ENCODE measurements at regions not wholly inside any gene's neighbourhood (a gene's known extent, or its start where the extent isn't known, plus 50 kb on each side); places are given as distances from the start of the nearest gene placed in this dataset.
"Not testable (repeated sequence)": the region's sequence is repeated elsewhere in the genome, so short reads cannot be mapped to it uniquely, and the experiment has no call there.

GRCh38 chr21:35309316-35309715 is 260.2 kb upstream of the RUNX1 start:
- DNase-seq (ENCODE audit: low read depth) = no peak

DNA sequence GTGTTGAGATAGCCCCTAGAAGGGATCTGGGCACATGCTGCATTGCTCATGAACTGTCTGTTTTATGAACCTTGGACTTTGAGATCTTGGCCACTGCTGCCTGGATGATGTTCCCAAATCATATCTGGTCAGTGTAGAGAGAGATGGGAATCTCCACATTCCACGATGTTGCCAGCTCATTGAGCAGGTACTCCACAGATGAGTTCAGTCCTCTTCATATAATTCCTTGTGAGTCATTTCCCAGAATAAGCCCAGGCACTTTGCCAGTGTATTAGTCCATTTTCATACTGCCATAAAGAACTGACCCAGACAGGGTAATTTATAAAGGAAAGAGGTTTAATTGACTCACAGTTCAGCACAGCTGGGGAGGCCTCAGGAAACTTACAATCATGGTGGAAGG is 254.0 kb upstream of the RUNX1 start:
- DNase-seq (ENCODE audit: low read depth) = peak; percentile 81

GRCh38 chr21:35298757-35299156 is 249.7 kb upstream of the RUNX1 start:
- no peak for DNase-seq (ENCODE audit: low read depth)

DNA sequence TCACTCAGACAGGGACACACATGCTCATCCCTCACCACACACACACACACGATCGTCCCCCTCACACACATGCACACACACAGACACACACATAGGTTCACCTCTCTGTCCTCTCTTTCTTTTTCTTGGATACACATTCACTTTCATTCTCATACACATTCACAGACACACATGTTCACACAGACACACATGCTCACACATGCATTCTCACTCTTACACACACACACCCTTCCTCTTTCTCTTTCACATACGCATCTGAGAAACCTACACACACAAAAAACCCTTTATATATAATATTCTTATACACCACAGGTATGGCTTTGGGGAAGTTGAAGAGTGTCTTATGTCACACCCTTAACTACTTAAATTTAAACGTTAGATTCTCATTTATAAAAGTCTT is 248.6 kb upstream of the RUNX1 start:
- DNase-seq (ENCODE audit: low read depth) = no peak

DNA sequence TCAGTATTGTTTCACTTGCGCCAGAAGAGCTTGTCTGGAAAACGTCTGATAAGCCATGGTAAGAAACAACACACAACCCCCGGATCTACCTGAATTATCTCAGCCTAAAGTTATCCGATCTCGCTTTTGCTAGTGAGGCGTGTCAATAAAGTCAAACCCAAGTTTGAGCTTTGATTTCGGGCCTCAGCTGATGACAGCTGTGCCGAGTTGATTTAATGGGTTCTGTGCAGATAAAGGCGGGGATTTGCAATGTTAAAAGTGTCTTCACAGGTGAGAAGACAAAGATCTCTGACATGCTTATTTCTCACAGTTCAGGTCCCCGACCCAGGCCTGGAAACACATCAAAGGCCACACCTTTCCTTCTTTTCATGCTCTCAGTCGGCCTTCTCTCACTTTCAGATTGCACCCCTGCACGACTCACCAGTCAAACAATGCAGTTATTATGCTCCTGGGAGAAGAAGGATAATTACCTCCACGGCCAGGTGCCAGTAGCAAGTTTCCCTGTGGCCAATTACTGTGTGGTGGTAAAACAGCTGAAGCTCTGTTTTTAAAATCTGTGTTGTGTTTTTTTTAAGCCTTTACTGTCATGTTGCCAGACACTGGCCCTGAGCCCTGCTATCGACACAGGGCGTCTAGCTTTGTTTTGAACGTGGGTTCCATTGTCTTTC is 245.3 kb upstream of the RUNX1 start:
- DNase-seq (ENCODE audit: low read depth) = no peak

GRCh38 chr21:35291973-35292627 is 243.0 kb upstream of the RUNX1 start:
- DNase-seq (ENCODE audit: low read depth) = peak; percentile 32

DNA sequence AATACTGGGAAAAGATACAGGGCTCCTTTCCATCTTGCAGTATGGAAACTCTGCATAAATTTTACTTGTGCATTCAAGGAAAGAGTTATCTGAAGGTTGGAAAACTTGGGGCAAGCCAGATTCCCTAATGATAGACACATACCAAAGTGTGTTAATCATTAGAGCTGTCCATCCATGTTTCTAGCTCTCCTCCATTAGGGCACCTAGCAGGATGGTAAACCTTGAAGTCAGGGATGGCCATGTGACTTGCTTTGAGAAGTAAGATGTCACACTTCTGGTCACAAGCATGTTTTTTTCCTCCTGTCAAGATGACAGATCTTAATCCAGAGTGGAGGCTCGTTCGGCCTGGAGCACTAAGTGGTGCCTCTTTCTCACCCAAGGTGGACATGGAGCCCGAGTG is 241.9 kb upstream of the RUNX1 start:
- DNase-seq (ENCODE audit: low read depth) = no peak

DNA sequence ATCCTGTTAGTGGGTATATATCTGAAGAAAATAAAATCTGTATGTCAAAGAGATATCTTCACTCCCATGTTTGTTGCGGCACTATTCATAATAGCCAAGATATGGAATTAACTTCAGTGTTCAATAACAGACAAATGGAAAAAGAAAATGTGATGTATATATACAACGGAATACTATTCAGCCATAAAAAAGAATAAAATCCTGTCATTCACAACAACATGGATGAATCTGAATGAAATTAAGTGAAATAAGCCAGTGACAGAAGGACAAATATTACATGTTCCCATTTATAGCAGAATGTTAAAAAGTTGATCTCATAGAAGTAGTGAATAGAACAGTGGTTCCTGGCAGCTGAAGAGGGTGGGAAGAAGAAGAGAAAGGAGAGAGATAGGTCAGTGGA is 239.1 kb upstream of the RUNX1 start:
- DNase-seq (ENCODE audit: low read depth) = no peak

- peak; percentile 41 for DNase-seq (ENCODE audit: low read depth)
These were observed 235.1 kb upstream of the RUNX1 start for GRCh38 chr21:35284199-35284598.

GRCh38 chr21:35282944-35283343 is 233.8 kb upstream of the RUNX1 start:
- no peak for DNase-seq (ENCODE audit: low read depth)

GRCh38 chr21:35281956-35282355 is 232.9 kb upstream of the RUNX1 start:
- DNase-seq (ENCODE audit: low read depth) = no peak

GRCh38 chr21:35280231-35280630 is 231.1 kb upstream of the RUNX1 start:
- no peak for DNase-seq (ENCODE audit: low read depth)

- no peak for DNase-seq (ENCODE audit: low read depth)
These were observed 226.7 kb upstream of the RUNX1 start for GRCh38 chr21:35275776-35276175.

DNA sequence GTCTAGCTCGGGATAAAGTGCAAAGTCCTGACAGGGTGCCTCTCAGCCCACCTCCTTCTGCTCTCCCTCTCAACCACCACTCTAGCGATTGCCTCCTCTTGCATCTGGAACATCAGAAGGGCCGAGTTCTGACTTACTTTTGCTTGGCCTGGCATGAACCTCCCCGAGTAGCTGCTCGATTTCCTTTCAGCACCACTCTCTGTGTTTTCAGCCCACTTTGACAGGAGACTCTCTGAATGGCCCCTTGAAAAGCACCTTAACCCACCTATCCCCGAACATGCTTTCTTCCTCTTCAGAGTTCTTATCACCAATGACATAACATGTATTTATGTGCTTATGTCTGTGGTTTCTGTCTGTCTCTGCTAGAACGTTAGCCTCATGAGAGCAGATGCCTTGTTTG is 225.8 kb upstream of the RUNX1 start:
- no peak for DNase-seq (ENCODE audit: low read depth)

DNA sequence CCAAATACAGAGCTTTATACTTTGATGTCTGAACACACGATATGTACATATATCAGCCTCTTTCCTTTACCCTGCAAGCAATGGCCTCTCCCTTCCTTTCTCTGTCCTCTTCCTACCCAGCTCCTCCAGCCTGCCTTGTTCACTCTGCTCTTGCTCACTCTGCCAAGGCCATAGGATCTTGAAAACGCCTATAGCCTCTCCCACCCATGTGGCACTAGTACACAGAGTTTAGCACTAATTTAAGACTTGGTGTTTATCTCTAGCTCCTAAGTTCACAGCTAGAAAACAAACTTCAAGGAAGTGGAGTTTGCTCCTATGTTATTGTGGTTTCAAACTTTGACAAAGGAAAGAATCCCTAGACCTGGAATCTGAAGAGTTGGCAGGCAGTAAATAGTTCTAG is 225.0 kb upstream of the RUNX1 start:
- DNase-seq (ENCODE audit: low read depth) = no peak

GRCh38 chr21:35273333-35273732 is 224.2 kb upstream of the RUNX1 start:
- no peak for DNase-seq (ENCODE audit: low read depth)

DNA sequence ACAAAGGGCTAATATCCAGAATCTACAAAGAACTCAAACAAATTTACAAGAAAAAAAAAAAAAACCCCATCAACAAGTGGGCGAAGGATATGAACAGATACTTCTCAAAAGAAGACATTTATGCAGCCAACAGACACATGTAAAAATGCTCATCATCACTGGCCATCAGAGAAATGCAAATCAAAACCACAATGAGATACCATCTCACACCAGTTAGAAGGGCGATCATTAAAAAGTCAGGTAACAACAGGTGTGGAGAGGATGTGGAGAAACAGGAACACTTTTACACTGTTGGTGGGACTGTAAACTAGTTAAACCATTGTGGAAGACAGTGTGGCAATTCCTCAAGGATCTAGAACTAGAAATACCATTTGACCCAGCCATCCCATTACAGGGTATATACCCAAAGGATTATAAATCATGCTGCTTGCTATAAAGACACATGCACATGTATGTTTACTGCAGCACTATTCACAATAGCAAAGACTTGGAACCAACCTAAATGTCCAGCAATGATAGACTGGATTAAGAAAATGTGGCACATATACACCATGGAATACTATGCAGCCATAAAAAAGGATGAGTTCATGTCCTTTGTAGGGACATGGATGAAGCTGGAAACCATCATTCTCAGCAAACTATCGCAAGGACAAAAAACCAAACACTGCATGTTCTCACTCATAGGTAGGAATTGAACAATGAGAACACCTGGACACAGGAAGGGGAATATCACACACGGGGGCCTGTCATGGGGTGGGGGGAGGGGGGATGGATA is 222.4 kb upstream of the RUNX1 start:
- DNase-seq (ENCODE audit: low read depth) = not testable (repeated sequence)

DNA sequence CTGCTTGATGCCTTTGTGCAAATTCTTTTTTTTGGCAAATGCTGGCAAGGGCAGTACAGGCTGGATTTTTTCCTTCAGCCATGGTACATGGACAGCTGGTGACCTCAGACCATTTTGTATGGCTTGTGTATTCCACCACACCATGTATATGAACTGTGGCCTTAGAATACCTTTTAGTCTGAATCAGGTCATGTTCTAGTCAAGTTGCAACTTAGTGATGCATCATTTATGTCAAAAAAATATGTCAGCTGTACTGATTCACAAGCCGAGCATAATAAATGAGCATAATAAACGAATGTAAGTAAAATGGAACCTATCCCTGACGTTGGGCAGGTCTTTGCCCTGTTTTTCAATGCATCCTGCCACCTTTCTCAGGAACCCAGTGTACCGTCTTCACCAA is 219.7 kb upstream of the RUNX1 start:
- no peak for DNase-seq (ENCODE audit: low read depth)

DNA sequence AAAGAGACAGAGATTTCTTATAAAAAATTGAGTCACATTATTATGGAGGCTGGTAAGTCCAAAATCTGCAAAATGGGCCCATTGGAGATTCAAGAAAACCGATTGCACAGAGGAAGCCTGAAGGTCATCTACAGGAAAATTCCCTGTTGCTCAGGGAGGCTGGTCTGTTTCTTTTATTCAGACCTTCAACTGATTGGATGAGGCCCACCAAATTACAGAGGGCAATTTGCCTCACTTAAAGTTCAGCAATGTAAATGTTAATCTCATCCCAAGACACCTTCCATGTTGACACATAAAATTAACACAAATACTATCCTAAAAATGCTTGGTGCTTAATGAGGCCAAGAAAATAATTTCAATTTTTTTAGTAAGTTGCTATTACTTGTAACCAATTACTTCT is 219.2 kb upstream of the RUNX1 start:
- DNase-seq (ENCODE audit: low read depth) = no peak

DNA sequence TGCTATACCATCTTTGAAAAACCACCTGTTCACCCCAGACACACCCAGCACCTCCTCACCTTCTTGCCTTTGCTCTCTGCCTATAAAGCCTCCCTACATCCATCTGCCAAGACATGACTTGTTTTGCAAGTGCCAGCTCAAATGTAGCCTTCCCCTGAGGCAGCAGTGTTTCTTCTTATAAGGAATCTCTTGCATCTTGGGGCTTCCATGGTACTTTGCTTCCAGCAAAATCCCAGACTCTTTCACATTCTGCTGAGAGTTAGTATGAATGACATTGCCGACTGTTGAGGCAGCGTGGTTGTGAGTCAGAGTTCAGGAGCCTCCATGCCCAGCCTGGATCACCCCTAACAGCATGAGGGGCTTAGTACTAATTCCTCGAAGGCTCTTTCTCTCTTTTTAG is 217.4 kb upstream of the RUNX1 start:
- no peak for DNase-seq (ENCODE audit: low read depth)

- peak; percentile 34 for DNase-seq (ENCODE audit: low read depth)
These were observed 216.2 kb upstream of the RUNX1 start for GRCh38 chr21:35265170-35265877.

- no peak for DNase-seq (ENCODE audit: low read depth)
These were observed 210.4 kb upstream of the RUNX1 start for GRCh38 chr21:35259457-35259856.

- DNase-seq (ENCODE audit: low read depth) = no peak
These were observed 209.4 kb upstream of the RUNX1 start for GRCh38 chr21:35258521-35258920.
